DOHH2 (cell line): ENCODE measurements at regions not wholly inside any gene's neighbourhood (a gene's known extent, or its start where the extent isn't known, plus 50 kb on each side); places are given as distances from the start of the nearest gene placed in this dataset.

Experiments used
- H3F3A ChIP-seq: fragments of 200-600 bp; sonication (generic), shearing (Covaris generic); 2 replicates; pipeline ENCODE4 v1.6.0; 2016; ENCODE audit warnings: antibody characterized with exemption, mild to moderate bottlenecking; ENCODE audit not compliant: control insufficient read depth, insufficient read depth
- H3K27ac ChIP-seq: fragments of 200-600 bp; sonication (generic); 2 replicates; pipeline ENCODE4 v1.5.1; 2014; ENCODE audit warnings: low read depth, mild to moderate bottlenecking, low read length, moderate library complexity
- H3K27me3 ChIP-seq: fragments of 200-600 bp; sonication (generic); 2 replicates; pipeline ENCODE4 v1.6.1; 2014; ENCODE audit warnings: mild to moderate bottlenecking, low read length, mixed read lengths; ENCODE audit not compliant: control insufficient read depth
- H3K36me3 ChIP-seq: fragments of 200-600 bp; sonication (generic); 2 replicates; pipeline ENCODE4 v1.6.1; 2014; ENCODE audit warnings: mild to moderate bottlenecking, low read length, moderate library complexity, mixed read lengths; ENCODE audit not compliant: control insufficient read depth
- H3K4me1 ChIP-seq: fragments of 200-600 bp; sonication (generic); 2 replicates; pipeline ENCODE4 v1.6.1; 2014; ENCODE audit warnings: mild to moderate bottlenecking, low read length, mixed read lengths; ENCODE audit not compliant: control insufficient read depth
- H3K4me2 ChIP-seq: fragments of 200-600 bp; sonication (generic); 2 replicates; pipeline ENCODE4 v1.6.0; 2014; ENCODE audit warnings: mild to moderate bottlenecking, low read length, moderate library complexity
- H3K4me3 ChIP-seq: fragments of 200-600 bp; sonication (generic); 2 replicates; pipeline ENCODE4 v1.5.1; 2014; ENCODE audit warnings: mild to moderate bottlenecking, low read length, mixed read lengths
- H3K79me2 ChIP-seq: fragments of 200-600 bp; sonication (generic); 2 replicates; pipeline ENCODE4 v1.6.1; 2014; ENCODE audit warnings: mild to moderate bottlenecking, low read length, mixed read lengths; ENCODE audit not compliant: control insufficient read depth
- H3K9me2 ChIP-seq: fragments of 200-600 bp; sonication (generic); replicated peaks from 2 replicates; pipeline ENCODE4 v1.6.1; 2014; ENCODE audit warnings: mild to moderate bottlenecking, low read length, mixed read lengths; ENCODE audit not compliant: control insufficient read depth
- H3K9me3 ChIP-seq: fragments of 200-600 bp; sonication (generic); 2 replicates; pipeline ENCODE4 v1.6.1; 2014; ENCODE audit warnings: antibody characterized with exemption, low read length, mixed read lengths; ENCODE audit not compliant: control insufficient read depth, insufficient read depth
- H4K20me1 ChIP-seq: fragments of 200-600 bp; sonication (generic); 2 replicates; pipeline ENCODE4 v1.6.0; 2014; ENCODE audit warnings: low read depth, mild to moderate bottlenecking, antibody characterized with exemption, low read length, moderate library complexity; ENCODE audit not compliant: control insufficient read depth, insufficient read depth
- EZH2phosphoT487 ChIP-seq: fragments of 200-600 bp; sonication (generic); IDR thresholded peaks from 2 replicates; pipeline ENCODE4 v1.6.1; 2017; ENCODE audit warnings: borderline replicate concordance, mild to moderate bottlenecking, antibody characterized with exemption, low read length, moderate library complexity, mixed read lengths
- TF ChIP-seq, protein P1 (sequence below): fragments of 200-600 bp; sonication (generic); IDR thresholded peaks from one replicate; pipeline ENCODE4 v1.5.1; 2014; ENCODE audit warnings: antibody characterized with exemption, mild to moderate bottlenecking, low read depth, low read length; ENCODE audit not compliant: poor library complexity, severe bottlenecking

DNA sequence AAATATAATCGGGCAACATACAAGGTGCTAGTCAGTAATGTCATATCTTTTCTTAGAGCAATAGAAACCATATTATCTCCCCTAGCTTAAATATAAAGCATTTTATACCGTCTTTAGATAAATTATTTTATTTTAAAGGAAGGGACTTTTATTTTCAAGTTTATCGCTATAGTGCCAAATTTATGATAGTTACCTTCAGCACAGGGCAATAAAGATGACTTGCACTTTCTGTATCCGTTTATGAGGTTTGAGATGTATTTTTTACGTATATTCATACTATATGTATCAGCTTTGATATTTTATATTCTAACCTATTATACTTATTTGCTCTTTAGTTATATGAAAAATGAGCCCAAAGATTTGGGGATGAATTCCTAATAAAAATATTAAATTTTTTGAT lies 61.6 kb upstream of the CARD18 start:
- Histone ChIP-seq H3K9me2 (no peaks in the 10 kb centered on the region), H3K4me2 (no peak overlapping the region), H4K20me1 (no peaks in the 10 kb centered on the region), H3K27me3 (no peaks in the 10 kb centered on the region), H3K79me2 (no peaks in the 10 kb centered on the region), H3K4me3 (no peak overlapping the region), H3F3A (no peaks in the 10 kb centered on the region), H3K36me3 (no peaks in the 10 kb centered on the region), H3K9me3 (no peaks in the 10 kb centered on the region), H3K4me1 (no peaks in the 10 kb centered on the region), H3K27ac (no peak overlapping the region)
- TF ChIP-seq, protein P1, sequence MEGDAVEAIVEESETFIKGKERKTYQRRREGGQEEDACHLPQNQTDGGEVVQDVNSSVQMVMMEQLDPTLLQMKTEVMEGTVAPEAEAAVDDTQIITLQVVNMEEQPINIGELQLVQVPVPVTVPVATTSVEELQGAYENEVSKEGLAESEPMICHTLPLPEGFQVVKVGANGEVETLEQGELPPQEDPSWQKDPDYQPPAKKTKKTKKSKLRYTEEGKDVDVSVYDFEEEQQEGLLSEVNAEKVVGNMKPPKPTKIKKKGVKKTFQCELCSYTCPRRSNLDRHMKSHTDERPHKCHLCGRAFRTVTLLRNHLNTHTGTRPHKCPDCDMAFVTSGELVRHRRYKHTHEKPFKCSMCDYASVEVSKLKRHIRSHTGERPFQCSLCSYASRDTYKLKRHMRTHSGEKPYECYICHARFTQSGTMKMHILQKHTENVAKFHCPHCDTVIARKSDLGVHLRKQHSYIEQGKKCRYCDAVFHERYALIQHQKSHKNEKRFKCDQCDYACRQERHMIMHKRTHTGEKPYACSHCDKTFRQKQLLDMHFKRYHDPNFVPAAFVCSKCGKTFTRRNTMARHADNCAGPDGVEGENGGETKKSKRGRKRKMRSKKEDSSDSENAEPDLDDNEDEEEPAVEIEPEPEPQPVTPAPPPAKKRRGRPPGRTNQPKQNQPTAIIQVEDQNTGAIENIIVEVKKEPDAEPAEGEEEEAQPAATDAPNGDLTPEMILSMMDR, result no peak
- TF ChIP-seq EZH2phosphoT487, result no peak

DNA sequence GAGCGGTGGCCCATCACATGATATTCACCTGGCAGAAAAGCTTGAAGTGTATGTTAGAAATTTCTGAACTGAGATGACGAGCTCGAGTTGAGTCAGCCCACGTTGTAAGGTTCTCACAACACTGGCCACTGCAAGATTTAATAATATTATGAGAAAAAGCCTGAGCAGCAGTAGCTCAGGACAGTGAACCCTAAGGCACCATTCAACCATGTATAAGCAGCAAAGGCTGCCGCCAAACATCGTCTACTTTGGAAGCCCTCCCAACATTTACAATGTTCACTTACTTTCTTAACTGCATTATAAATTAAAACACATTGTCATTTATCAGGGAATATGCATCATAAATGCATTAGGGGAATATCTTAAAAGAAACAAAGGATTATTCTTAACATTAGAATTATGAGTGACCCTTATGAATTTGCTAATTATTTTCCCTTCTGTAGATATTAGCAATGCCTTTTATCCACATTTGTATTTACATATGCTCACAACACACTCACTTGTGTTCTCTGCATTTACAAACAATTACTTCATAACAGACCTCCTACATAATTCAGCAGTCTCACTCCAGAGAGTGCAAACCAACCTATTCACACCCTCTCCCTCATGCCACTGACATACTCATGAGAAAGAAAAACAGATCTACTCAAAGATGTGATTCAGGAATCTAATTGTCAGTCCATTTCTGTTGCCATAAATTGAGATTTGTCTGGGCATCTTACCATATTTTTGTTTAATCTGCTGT lies 57.7 kb upstream of the CARD18 start:
- Histone ChIP-seq H3K27ac (no peak overlapping the region), H3K4me2 (no peak overlapping the region), H3K4me1 (no peaks in the 10 kb centered on the region), H3K9me2 (no peaks in the 10 kb centered on the region), H3K9me3 (no peaks in the 10 kb centered on the region), H3K27me3 (no peaks in the 10 kb centered on the region), H3F3A (no peaks in the 10 kb centered on the region), H3K4me3 (no peak overlapping the region), H3K79me2 (no peaks in the 10 kb centered on the region), H4K20me1 (no peaks in the 10 kb centered on the region), H3K36me3 (no peaks in the 10 kb centered on the region)
- TF ChIP-seq, protein P1, result no peak
- no peak for TF ChIP-seq EZH2phosphoT487

DNA sequence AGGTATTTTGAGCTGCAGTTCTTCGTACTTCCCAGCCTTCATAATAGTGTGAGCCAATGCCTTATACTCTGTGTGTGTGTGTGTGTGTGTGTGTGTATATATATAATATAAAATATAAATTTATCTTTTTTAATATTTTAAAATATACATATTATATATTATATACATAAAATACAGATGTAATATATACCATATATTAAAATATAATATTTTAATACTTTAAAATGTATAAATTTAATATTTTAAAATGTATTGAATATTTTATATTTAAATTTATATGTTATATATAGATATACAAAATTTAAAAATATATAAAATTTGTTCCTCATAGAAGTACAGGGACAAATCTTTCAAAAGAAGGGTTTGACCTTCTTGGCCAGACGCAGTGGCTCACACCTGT lies 53.7 kb upstream of the CARD18 start:
- Histone ChIP-seq H4K20me1 (no peaks in the 10 kb centered on the region), H3K27me3 (no peaks in the 10 kb centered on the region), H3K4me1 (no peaks in the 10 kb centered on the region), H3K36me3 (no peaks in the 10 kb centered on the region), H3K9me3 (no peaks in the 10 kb centered on the region), H3K79me2 (no peaks in the 10 kb centered on the region), H3K27ac (no peak overlapping the region), H3K4me3 (no peak overlapping the region), H3K9me2 (no peaks in the 10 kb centered on the region), H3K4me2 (no peak overlapping the region), H3F3A (no peaks in the 10 kb centered on the region)
- TF ChIP-seq, protein P1, result no peak
- TF ChIP-seq EZH2phosphoT487, result no peak
